Eye (tissue), 1 donor: ENCODE measurements at regions not wholly inside any gene's neighbourhood (a gene's known extent, or its start where the extent isn't known, plus 50 kb on each side); places are given as distances from the start of the nearest gene placed in this dataset.
"Not testable (repeated sequence)": the region's sequence is repeated elsewhere in the genome, so short reads cannot be mapped to it uniquely, and the experiment has no call there.

Experiments
- DNase-seq: peaks from one replicate; pipeline ENCODE4 v3.0.0-alpha.2; 2015

DNA sequence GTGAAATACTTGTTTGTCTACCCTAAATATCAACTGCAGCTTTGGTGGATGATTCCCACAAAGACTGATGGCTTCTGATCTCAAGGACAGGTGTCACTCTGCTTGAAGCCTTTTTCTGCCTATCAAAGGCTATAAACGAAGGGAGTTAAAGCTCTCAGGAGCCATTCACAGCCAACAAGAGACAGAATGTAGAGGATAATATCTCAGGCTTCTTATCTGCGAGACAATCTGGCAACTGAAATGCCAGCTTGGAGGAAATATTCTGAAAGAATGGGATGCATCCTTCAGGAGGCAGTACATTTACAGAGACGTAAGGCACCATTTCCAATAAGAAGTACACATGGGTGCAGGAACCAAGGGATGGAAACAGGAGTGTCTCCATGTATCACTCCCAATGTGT lies 549.4 kb downstream of the GPAM start:
- DNase-seq = no peak

DNA sequence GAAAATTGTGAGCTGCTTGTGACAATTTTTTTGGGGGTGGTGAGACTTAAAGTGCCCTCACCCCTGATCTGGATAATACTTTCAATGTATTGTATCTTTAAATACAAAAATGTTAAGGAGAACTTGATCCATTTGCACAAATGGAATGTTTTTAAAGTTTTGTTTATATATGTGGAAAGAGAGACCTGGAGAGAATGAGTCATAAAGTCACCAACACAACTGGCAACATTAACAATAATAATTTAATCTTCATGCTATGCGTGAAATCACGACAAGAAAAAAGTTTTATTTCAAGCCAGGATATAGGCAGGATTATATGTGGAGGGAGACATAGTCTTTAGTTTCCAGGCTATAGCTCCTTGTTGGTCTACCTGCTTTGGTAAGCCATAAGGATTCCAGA lies 537.5 kb downstream of the GPAM start:
- DNase-seq = no peak

DNA sequence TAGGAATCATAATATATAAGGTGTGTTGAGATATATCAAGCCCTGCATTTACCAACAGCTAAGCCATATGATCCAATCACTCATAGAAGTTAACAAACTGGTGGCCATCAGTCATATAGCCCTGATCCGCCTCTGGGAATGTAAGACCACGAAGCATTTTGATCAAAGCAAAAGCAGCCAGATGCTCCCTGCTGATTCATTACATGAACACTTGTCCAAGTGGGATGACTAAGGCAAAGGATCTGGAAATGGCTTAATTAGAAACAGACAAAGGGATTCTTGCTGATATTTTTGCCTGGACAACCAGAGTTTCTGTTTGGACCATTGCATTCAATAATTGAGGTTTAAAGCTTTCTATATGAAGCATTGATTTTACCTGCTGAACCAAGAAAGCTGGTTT lies 535.5 kb downstream of the GPAM start:
- DNase-seq = no peak

DNA sequence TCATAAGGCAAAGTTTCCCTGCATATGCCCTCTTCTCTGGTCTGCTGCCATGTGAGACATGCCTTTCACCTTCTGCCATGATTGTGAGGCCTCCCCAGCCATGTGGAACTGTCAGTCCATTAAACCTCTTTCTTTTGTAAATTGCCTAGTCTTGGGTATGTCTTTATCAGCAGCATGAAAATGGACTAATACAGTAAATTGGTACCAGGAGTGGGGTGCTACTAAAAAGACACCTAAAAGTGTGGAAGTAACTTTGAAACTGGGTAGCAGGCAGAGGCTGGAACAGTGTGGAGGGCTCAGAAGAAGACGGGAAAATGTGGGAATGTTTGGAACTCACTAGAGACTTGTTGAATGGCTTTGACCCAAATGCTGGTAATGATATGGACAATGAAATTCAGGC lies 534.5 kb downstream of the GPAM start:
- not testable (repeated sequence) for DNase-seq

DNA sequence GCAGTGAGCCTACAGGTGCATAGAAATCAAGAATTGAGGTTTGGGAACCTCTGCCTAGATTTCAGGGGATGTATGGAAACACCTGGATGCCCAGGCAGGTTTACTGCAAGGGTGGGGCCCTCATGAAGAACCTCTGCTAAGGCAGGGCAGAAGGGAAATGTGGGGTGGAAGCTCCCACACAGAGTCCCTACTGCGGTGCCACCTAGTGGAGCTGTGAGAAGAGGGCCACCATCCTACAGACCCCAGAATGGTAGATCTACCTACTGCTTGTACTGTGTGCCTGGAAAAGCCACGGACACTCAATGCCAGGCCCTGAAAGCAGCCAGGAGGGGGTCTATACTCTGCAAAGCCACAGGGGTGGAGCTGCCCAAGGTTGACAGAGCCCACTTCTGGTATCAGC lies 533.5 kb downstream of the GPAM start:
- no peak for DNase-seq

DNA sequence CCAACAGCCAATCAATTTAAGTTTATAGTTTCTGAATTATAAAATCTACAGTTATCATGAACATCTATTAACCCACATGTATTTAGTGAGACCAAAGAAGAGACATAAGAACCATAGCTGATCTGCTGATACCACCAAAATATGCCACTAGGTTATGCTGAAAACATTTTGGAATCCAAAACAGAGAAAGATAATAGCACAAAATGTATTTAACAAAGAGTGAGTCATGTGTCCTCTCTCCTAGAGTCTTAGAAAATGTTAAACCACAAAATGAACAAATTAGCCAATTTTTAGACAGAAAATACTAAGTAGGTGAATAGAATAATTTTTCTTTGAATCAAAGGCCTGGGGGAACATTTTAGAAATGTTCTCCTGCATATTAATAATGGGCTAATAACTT lies 527.5 kb downstream of the GPAM start:
- no peak for DNase-seq

DNA sequence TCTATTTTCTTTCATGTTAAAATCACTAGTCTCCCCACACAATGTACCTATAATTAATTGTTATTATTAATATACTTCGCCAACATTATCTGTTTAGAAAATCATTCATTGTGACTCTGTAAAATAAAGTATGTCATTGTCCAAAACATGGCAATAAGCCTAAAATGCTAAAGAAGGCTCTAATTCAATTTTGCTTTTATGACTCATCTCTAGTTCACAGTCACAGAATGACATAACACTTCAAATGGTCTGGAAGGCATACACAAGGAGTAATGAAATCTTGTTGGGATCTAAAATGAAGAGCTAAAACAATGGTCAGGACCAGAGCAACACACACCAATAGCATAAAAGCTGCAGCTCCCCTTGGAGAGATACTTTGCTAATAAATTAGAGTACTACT lies 505.8 kb downstream of the GPAM start:
- DNase-seq = no peak

DNA sequence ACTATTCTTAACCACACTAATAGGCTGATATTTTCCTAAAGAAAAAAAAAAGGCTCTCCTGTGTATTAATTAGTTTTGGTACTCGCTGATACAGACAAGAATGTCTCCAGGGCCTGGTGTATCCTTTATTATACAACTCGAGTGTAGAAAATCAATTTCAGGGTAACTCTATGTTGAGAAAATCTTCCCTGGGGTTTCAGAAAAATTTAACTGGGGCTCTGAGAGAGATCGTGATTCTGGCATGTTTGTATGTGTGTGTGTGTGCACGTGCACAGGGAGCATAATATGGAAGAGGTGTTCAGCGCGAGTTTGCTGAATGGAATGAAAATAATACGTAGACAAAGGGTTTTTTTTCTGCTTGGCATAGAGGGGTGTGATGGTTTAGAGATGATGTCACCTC lies 496.8 kb downstream of the GPAM start:
- DNase-seq = no peak

DNA sequence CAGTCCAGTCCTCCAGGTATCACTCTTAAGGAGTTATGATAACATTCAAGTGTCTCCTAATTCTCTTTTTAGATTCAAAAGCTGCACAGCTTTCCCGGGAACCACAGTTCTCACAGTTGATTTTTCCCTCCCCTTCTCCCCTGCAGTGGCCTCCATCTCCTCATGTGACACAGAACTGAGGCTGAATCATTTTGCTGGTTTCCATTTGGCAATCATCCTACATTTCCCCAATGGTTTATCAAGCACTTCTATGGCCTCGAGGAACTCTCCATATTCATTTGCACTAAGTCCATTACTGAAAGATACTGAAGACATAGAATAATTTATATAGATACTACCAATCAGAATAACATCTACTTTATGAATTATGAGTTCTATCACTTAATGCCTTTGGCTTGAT lies 484.9 kb downstream of the GPAM start:
- no peak for DNase-seq

DNA sequence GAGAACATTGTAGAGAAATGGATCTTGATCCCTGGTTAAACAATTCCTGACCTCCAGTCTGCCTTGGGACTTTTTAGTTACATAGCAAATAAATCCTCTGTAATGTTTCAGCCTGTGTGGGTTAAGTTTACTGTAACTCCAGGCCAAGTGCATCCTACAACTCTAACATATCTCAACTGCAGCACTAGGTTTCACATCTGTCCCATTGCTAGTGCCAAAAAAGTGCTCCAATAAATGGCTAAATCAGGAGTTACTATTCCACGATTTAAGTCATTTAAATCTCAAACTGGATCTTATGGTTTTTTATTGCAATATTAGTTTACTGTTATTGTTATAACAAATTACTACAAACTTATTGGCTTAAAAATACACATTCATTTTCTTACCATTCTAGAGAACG lies 479.6 kb downstream of the GPAM start:
- no peak for DNase-seq

DNA sequence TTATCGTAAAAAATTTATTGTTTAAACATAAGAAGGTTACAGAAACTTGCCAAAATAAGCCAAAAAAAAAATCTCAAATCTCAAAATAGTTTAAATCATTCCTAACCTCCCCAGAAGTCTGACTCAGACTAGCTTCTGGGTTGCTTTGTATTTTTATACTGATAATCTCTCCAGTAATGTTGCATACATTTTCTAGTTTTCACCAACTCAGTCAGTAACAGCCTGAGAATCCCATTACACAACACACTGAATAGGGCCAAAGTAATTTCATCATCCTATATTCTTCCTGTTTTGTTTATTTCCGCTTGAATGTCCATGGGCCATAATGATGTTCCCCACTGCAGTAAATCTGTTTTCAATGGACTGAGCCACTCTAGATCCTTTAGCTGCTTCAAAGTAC lies 478.5 kb downstream of the GPAM start:
- no peak for DNase-seq

DNA sequence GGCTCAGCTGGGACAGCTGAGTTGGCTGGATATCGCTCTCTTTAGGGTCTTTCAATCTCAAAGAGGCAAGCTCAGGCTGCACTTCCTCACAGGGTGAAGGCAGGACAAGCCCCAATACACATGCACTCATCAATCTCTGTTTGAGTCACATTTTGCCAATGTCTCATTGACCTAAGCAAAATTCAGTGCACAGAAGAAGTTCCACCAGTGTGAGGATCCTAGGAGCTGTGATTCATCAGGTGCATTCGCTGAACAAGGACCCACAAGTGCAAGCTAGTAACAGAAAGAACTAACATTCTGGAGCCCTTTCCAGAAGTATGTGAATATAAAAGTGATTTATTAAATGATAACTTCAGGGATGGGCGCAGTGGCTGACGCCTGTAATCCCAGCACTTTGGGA lies 477.2 kb downstream of the GPAM start:
- DNase-seq = no peak

DNA sequence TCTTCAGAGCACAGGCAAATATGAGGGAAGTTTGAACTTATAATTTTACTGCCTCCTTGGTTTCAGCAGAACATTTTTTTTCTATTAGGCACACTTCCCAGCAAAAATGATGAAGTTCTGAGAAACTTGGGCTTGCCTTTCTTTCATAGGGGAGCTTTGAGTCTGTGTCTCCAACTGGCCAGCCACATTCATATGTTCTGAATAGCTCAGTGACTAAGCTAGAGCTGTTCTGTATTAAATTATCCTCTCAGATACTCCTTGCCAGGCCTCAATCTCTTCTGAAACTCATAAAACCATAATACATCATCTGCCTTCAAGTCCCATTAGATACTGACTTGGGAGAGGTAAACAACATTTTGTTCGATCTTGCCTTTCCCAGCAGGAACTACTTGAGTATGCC lies 476.5 kb downstream of the GPAM start:
- DNase-seq = no peak

DNA sequence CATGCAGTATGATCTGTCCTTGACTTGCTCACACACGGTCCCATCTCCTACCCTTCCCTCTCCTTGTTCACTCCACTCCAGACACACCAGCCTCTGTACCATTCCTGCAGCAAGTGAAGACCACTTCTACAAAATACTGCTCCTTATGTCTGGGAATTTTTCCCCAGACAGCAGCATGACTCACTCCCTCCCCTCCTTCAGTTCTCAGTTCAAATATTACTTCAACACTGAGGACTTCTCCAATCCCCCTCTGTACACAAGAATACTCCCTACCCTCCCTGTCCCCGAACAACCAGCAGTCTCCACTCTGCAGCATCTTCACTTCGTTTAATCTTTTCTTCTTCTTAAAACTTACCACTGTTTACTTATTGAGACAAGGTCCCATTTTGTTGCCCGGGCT lies 474.0 kb downstream of the GPAM start:
- DNase-seq = no peak

DNA sequence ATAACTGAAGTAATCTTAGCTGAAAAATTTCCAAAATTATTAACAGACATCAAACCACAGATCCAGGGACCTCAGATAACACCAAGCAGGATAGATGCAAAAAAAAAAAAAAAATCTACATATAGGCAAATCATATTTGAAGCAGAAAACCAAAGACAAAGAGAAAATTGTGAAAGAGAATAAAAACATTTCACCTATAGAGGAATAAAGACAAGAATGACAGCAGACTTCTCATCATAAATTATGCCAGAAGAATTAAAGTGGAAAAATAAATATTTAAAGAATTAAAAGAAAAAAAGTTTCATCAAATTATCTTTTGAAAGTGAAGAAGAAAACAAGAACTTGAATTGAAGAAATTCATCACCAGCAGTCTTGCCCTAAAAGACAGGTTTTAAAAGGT lies 467.5 kb downstream of the GPAM start:
- DNase-seq = no peak

DNA sequence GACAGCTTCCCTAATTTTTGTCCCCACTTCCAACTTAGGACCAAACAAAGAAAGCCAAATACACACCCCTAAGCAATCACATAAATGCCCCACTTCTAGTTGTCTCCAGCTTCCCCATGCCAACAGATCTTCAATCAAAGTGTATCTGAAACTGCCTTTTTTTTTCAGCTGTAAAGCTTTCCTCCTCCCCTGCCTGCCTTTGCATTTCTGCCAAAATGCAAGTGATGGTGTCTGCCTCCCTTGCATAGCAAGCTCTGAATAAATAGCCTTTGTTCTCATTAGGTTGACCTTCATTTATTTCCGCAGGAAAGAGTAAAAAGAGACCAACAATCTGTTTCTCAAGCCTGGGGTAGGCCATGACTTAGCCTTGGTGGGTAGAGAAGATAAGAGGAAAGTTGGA lies 459.4 kb downstream of the GPAM start:
- no peak for DNase-seq

DNA sequence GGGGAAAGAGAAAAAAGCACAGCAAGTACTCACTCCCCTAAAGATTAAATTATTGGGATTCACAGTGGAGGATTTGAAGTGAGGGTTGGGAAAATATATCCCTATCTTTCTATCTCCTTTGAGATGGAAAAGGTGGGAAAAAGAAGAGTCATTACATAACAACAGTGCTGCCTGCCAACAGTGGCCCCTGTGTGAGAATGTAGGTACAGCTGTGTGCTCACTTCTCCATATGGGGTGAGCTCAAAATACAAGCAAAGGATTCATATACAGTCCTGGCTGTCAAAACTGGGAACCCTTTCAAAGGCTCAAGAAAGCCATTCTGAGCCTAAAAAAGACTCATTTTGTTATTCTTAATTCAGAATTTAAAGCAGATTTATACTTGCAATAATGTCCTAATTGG lies 458.5 kb downstream of the GPAM start:
- no peak for DNase-seq

DNA sequence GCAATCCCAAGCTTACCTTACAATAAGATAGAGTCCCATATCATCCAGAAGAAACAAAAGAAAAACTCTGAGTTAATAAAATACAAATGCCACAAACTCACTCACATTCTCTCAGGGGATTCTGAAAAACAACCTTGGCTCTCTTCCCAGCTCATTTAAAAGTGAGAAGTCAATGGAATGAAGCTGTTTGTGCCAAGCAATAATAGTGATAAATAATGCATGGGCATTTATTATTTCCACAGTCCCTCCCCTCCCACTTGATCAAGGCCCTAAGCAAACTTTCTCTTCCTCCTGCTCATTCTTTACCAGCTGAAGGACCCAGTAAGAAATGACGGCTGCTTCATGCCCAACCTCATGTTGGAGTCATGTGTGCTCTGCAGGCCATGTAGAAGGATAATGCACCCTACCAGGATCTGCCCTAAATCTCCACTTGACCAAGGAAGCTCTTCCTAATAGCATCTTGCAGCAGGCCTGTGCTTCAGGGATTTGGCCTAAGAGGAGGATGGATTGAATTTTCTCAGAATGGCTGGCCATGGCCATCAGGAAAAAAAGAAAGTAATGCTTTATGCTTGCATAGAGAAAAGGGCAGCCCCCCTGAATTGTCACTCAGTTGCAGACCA lies 451.3 kb downstream of the GPAM start:
- DNase-seq = peak; percentile 27

DNA sequence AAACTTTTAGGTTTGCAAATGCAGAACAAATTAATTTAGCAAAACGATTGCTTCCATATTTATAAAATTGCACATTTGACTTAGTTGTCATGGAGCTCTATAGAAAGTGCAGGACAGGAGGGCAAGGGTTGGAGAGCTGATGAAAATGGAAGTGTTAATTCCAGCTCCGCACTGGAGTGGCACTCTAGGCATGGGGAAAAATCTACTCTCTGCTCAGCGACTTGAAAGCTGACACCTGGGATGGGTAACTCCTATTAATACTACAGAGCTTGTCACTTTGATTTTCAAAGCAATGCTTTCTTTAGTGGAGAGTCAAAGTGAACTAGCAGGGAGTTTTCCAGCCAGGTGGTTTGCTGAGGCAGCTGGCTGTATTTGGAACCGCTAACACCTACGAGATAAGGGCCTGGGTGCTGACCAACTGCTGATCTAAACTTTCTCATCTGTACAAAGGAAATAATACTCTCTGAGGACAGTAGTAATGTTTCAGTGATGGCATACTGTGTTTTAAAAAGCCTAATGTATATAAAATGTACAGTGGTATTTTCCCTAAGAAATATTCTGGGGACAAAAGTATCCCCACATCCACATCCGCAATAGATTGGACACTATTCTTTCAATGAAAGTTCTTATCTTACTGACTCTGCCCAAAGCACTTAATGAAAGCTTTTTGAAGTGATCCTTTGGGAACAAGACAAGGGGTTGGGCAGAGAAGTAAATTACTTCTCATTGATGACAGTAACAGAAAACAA lies 444.3 kb downstream of the GPAM start:
- no peak for DNase-seq

DNA sequence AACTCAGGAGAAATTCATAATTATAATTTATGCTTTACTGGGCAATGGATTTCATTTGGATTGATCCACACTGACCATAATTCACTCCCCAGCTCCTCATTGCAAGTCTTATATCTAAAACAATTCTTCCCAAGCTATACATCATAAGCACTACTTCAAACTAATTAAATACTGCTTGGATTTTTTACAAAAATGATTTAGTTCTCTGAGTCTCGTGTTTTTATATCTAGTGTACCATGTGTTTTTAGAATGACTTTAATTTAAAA lies 443.8 kb downstream of the GPAM start:
- no peak for DNase-seq

DNA sequence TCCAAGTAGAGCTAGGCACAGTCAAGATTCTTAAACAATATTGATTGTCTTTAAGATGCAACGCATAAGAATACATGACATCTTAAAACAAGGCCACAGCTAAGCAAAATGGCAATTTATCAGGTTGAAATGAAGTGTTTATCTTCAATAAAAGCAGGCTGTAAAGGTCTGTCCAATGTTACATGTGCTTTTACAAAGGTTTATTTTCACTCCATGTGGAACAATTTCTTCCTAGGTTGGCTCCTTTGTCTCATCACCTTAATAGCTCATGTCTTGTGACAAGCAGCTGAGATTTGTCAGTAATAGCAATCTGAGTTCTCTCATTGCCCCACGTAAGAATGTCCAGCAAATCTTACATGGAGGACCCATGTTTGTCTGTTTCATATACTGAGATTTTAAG lies 437.6 kb downstream of the GPAM start:
- no peak for DNase-seq

DNA sequence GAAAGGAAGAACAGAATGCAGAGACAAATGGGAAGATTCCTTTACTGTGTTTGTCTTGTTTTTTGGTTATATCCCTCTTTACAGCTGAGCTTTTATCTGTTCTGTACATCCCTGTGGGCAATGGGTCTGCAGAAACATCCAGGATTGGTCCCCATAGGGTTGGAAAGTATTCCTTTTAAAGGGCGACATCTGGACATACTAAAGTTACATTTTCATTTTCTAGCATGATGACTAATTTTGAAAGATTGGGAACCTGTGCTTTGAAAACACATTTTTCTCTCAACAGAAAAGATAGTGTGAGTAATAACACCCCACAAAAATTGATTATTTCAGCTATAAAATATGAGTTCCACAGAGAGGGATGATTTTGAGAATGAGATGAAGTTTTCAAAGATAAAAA lies 435.8 kb downstream of the GPAM start:
- no peak for DNase-seq

DNA sequence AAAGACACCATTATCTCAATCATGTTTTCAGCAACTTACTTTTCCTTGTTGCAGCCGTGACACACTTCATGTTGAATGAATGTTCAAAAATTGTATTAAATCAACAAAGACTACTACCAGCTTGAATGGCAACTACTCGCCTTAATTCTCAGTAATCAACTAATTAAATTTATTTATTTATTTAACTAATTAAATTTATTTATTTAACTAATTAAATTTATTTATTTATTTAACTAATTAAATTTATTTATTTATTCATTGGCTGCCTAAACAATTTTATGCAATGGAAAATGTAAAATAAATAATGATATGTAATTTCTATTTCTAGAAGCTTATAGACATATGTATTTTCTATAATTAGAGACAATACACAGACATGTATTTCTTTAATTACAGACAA lies 435.4 kb downstream of the GPAM start:
- DNase-seq = no peak

DNA sequence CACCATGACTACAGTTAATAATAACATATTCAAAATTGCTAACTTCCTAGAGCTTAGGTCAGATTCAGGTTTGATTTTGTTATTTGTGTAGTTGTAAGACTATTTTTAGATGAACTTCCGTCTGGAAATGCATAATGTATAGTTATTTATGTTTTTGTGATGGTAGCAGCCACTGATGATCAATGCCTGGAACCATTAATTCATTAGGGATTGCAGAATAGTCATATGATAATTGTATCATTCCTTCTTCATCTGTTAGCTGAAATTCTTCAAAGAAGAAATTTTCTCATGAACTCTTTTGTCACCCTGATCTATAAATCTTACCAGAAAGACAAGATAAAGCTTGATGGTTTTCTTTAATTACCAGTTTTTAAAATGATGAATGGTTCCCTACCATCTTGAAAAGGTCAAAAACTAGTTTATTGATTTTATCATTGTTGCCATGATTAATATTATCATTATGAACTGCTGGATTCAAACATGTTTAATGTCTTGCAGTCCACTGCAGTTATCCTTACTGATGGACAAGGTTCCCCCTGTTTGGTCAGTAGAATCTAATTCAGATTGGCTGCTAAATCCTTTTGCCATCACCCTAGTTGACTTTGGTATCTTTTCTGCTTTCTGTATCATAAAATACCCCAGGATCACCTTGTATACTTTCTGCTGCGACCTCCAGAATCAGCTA lies 433.3 kb downstream of the GPAM start:
- DNase-seq = no peak
